ENCODE measurements at regions not wholly inside any gene's neighbourhood (a gene's known extent, or its start where the extent isn't known, plus 50 kb on each side); places are given as distances from the start of the nearest gene placed in this dataset.

DNA sequence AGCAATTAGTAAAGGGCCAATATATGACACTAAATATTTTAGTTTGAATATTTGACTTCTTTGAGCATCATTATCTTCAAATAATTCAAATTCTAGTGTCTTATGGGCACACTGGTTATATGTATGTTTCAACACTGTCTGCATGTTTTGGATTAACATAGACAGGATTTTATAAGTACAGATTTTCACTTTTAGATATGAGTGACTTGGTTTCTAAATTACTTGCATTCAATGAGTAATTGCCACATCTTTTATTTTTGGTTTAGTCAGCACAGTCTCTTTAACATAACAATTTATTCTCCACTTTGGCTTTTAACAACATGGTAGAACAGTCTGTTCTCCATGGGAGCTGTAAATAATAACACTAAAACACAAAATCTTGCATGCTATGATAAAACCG is 674.8 kb downstream of the TBL1XR1 start:
- ChIA-PET POLR2A (no interaction called here), CTCF (no interaction called here)
- Mint-ChIP-seq H3K4me1 (no peaks in the 10 kb centered on the region), H3K9me3 (peaks cover 0 to 26% (median 5%) of the 10 kb centered on the region in 11 donors), H3K36me3 (no peaks in the 10 kb centered on the region), H3K27ac (no peak overlapping the region), H3K4me3 (no peak overlapping the region), H3K27me3 (peaks cover 0 to 3% (median 0%) of the 10 kb centered on the region in 5 donors)
- no peak overlapping the region for H3K27ac ChIP-seq (ENCODE audit: low read depth, low read length)
- ATAC-seq (no peak), DNase-seq (no peak)
- no peaks in the 10 kb centered on the region for H3K4me1 ChIP-seq (ENCODE audit: control insufficient read depth in 2 of 2, insufficient read depth in 2 of 2, low read length in 2 of 2)
- intact Hi-C loops (cut with micrococcal nuclease): no loop called here
- H3K4me3 ChIP-seq (ENCODE audit: low read length): no peak overlapping the region
- no peaks in the 10 kb centered on the region for H3K36me3 ChIP-seq (ENCODE audit: control insufficient read depth in 2 of 3, insufficient read depth in 3 of 3, low read length in 3 of 3)
- no peaks in the 10 kb centered on the region for H3K27me3 ChIP-seq (ENCODE audit: control insufficient read depth in 2 of 2, insufficient read depth in 2 of 2, low read length in 2 of 2)
- H3K9me3 ChIP-seq (ENCODE audit: control insufficient read depth in 2 of 3, low read length in 3 of 3): peaks cover 0 to 3% (median 0%) of the 10 kb centered on the region in 3 experiments

DNA sequence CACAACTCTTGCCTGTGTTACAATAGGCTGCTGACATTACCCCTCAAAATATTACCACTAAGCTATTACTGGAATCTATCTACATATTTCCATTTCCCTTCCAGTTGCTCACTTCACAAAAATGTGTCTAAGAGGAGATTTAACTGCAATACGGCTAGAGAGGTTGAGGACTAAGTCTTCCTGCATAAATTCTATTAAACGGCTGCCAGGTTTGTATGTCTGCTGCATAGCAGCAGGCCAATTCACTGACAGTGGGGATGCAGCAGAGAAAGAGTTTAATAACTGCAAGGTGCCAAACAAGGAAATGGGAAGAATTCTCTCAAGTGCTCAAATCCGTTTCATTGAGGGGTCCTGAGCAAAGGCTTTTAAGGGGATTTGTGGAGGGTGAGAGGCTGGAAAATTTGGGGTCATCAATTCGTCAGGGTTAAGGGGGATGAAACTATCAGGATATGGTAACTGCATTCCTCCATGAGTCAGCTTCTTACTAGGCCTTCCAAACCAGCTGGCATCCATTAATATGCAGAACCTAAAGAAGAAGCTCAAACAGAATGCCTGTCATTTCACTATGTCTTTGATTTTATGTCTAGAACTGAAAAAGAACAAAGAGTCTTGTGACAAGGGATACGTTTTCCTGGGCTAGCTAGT is 675.6 kb downstream of the TBL1XR1 start:
- ChIA-PET POLR2A (no interaction called here), CTCF (no interaction called here)
- no peaks in the 10 kb centered on the region for H3K36me3 Mint-ChIP-seq
- ATAC-seq (no peak), DNase-seq (no peak)
- peaks cover 0 to 30% (median 9%) of the 10 kb centered on the region in 11 donors for H3K9me3 Mint-ChIP-seq
- no peak overlapping the region for H3K4me3 Mint-ChIP-seq
- no peak overlapping the region for H3K27ac ChIP-seq (ENCODE audit: low read depth, low read length)
- no peaks in the 10 kb centered on the region for H3K4me1 Mint-ChIP-seq
- H3K27ac Mint-ChIP-seq: no peak overlapping the region
- H3K36me3 ChIP-seq (ENCODE audit: control insufficient read depth in 2 of 3, insufficient read depth in 3 of 3, low read length in 3 of 3): no peaks in the 10 kb centered on the region
- intact Hi-C loops (cut with micrococcal nuclease): no loop called here
- no peaks in the 10 kb centered on the region for H3K27me3 ChIP-seq (ENCODE audit: control insufficient read depth in 2 of 2, insufficient read depth in 2 of 2, low read length in 2 of 2)
- H3K27me3 Mint-ChIP-seq: peaks cover 0 to 3% (median 0%) of the 10 kb centered on the region in 5 donors
- H3K9me3 ChIP-seq (ENCODE audit: control insufficient read depth in 2 of 3, low read length in 3 of 3): peaks cover 0 to 3% (median 0%) of the 10 kb centered on the region in 3 experiments
- H3K4me3 ChIP-seq (ENCODE audit: low read length): no peak overlapping the region
- H3K4me1 ChIP-seq (ENCODE audit: control insufficient read depth in 2 of 2, insufficient read depth in 2 of 2, low read length in 2 of 2): no peaks in the 10 kb centered on the region

DNA sequence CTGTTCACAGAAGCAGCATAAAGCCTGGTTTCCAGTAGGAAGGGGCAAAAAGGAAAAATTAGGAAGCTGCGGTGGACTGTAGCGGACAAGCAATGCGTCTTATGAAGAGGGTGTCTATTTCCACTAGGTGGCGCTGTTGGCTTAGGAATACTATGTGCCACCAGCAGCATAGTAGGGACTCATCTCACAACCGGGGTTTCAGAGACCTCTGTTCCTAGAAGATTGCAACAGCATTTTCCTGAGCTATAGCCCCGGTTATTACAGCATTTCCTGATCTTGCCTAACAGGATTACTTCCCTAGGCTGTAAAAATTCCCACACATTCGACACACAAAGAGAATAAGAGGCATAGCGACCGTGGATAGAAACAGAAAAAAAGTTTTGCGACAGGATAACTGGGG is 683.0 kb downstream of the TBL1XR1 start:
- ATAC-seq: no peak
- H3K27ac Mint-ChIP-seq: no peak overlapping the region
- Histone ChIP-seq H3K27me3 (ENCODE audit: control insufficient read depth in 2 of 2, insufficient read depth in 2 of 2, low read length in 2 of 2) (no peaks in the 10 kb centered on the region), H3K4me3 (ENCODE audit: low read length) (no peak overlapping the region), H3K4me1 (ENCODE audit: control insufficient read depth in 2 of 2, insufficient read depth in 2 of 2, low read length in 2 of 2) (no peaks in the 10 kb centered on the region), H3K36me3 (ENCODE audit: control insufficient read depth in 2 of 3, insufficient read depth in 3 of 3, low read length in 3 of 3) (no peaks in the 10 kb centered on the region), H3K9me3 (ENCODE audit: control insufficient read depth in 2 of 3, low read length in 3 of 3) (peaks cover 5 to 48% (median 14%) of the 10 kb centered on the region in 3 experiments), H3K27ac (ENCODE audit: low read depth, low read length) (no peak overlapping the region)
- H3K27me3 Mint-ChIP-seq: no peaks in the 10 kb centered on the region
- intact Hi-C loops (cut with micrococcal nuclease): no loop called here
- H3K9me3 Mint-ChIP-seq: peaks cover 4 to 73% (median 39%) of the 10 kb centered on the region in 11 donors
- POLR2A ChIA-PET: no interaction called here
- no peak overlapping the region for H3K4me3 Mint-ChIP-seq
- DNase-seq: no peak
- H3K4me1 Mint-ChIP-seq: no peaks in the 10 kb centered on the region
- CTCF ChIA-PET: no interaction called here
- peaks cover 0 to 3% (median 0%) of the 10 kb centered on the region in 5 donors for H3K36me3 Mint-ChIP-seq

DNA sequence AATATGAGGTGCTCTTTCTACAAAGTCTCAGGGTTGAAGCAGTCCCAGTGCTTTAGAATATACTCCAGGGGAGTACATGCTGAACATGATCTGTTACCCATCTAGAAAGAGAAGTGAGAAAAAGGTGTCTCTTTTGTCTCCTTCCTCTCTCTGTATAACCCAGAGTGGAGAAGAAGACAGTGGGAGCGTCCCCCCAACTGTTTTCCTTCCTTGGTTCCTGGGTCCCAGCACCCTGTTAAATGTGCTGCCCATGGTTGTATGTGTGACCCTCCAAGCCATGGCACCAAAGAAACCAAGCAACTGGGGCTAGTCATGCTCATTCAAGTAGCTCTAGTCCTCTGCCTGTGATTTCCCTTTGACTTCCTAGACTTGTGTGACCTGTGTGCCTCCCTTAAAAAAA is 683.7 kb downstream of the TBL1XR1 start:
- Mint-ChIP-seq H3K36me3 (peaks cover 0 to 3% (median 2%) of the 10 kb centered on the region in 5 donors), H3K4me3 (no peak overlapping the region), H3K4me1 (no peaks in the 10 kb centered on the region), H3K9me3 (peaks cover 4 to 76% (median 39%) of the 10 kb centered on the region in 11 donors), H3K27ac (no peak overlapping the region), H3K27me3 (no peaks in the 10 kb centered on the region)
- peak in 4 of 9 donors; percentile 1 to 17 (median 6) for DNase-seq
- ChIA-PET POLR2A (no interaction called here), CTCF (no interaction called here)
- no peaks in the 10 kb centered on the region for H3K36me3 ChIP-seq (ENCODE audit: control insufficient read depth in 2 of 3, insufficient read depth in 3 of 3, low read length in 3 of 3)
- H3K9me3 ChIP-seq (ENCODE audit: control insufficient read depth in 2 of 3, low read length in 3 of 3): peaks cover 5 to 48% (median 14%) of the 10 kb centered on the region in 3 experiments
- no peak overlapping the region for H3K27ac ChIP-seq (ENCODE audit: low read depth, low read length)
- H3K4me1 ChIP-seq (ENCODE audit: control insufficient read depth in 2 of 2, insufficient read depth in 2 of 2, low read length in 2 of 2): no peaks in the 10 kb centered on the region
- no peak overlapping the region for H3K4me3 ChIP-seq (ENCODE audit: low read length)
- ATAC-seq: no peak
- intact Hi-C loops (cut with micrococcal nuclease): no loop called here
- H3K27me3 ChIP-seq (ENCODE audit: control insufficient read depth in 2 of 2, insufficient read depth in 2 of 2, low read length in 2 of 2): no peaks in the 10 kb centered on the region

DNA sequence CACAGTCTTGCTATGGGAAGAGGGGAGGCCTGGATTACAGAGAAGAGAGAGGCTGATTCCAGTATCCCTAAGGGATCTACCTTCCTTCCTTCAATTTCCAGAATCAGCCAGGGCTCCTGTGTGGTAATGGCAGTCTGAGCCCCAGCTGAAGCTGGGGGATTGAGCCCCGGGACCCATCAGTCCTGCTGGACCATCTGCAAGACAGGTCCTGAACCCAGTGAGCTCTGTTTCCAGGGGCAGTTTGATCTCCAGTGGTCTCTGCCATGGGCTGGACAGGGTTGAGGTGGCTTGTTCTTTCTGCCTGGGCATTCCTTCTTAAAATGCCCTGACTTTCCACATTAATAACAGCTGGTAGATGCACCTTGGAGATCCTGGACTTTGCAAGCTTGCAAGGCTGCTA is 685.2 kb downstream of the TBL1XR1 start:
- ChIA-PET CTCF (no interaction called here), POLR2A (no interaction called here)
- Mint-ChIP-seq H3K27ac (no peak overlapping the region), H3K36me3 (peaks cover 0 to 4% (median 3%) of the 10 kb centered on the region in 5 donors), H3K4me1 (no peaks in the 10 kb centered on the region), H3K9me3 (peaks cover 4 to 76% (median 27%) of the 10 kb centered on the region in 11 donors), H3K4me3 (no peak overlapping the region), H3K27me3 (no peaks in the 10 kb centered on the region)
- no peak overlapping the region for H3K27ac ChIP-seq (ENCODE audit: low read depth, low read length)
- no peak for ATAC-seq
- no peaks in the 10 kb centered on the region for H3K27me3 ChIP-seq (ENCODE audit: control insufficient read depth in 2 of 2, insufficient read depth in 2 of 2, low read length in 2 of 2)
- no peaks in the 10 kb centered on the region for H3K36me3 ChIP-seq (ENCODE audit: control insufficient read depth in 2 of 3, insufficient read depth in 3 of 3, low read length in 3 of 3)
- H3K4me1 ChIP-seq (ENCODE audit: control insufficient read depth in 2 of 2, insufficient read depth in 2 of 2, low read length in 2 of 2): no peaks in the 10 kb centered on the region
- no peak overlapping the region for H3K4me3 ChIP-seq (ENCODE audit: low read length)
- intact Hi-C loops (cut with micrococcal nuclease): no loop called here
- DNase-seq: no peak
- peaks cover 5 to 45% (median 14%) of the 10 kb centered on the region in 3 experiments for H3K9me3 ChIP-seq (ENCODE audit: control insufficient read depth in 2 of 3, low read length in 3 of 3)

DNA sequence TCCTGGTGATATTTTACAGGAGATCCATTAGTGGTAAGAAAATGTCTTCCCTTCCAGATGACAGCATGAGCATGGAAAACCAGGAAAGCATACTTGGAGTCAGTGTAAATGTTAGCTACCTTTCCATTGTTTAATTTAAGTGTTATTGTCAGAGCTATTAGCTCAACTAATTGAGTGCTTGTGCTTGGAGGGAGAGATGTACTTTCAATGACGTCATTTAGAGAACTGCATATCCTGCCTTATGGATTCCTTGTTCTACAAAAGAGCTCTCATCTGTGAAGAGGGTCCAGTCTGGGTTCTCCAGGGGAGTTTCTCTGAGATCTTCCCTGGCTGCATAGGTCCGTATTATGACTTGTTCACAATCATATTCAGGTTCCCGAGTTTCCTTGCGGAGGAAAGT is 687.2 kb downstream of the TBL1XR1 start:
- Mint-ChIP-seq H3K4me1 (no peaks in the 10 kb centered on the region), H3K36me3 (peaks cover 0 to 4% (median 0%) of the 10 kb centered on the region in 5 donors), H3K27me3 (no peaks in the 10 kb centered on the region), H3K9me3 (peaks cover 3 to 63% (median 23%) of the 10 kb centered on the region in 11 donors), H3K27ac (no peak overlapping the region), H3K4me3 (no peak overlapping the region)
- H3K4me1 ChIP-seq (ENCODE audit: control insufficient read depth in 2 of 2, insufficient read depth in 2 of 2, low read length in 2 of 2): no peaks in the 10 kb centered on the region
- no peaks in the 10 kb centered on the region for H3K27me3 ChIP-seq (ENCODE audit: control insufficient read depth in 2 of 2, insufficient read depth in 2 of 2, low read length in 2 of 2)
- ChIA-PET POLR2A (no interaction called here), CTCF (no interaction called here)
- ATAC-seq: no peak
- intact Hi-C loops (cut with micrococcal nuclease): no loop called here
- no peaks in the 10 kb centered on the region for H3K36me3 ChIP-seq (ENCODE audit: control insufficient read depth in 2 of 3, insufficient read depth in 3 of 3, low read length in 3 of 3)
- H3K4me3 ChIP-seq (ENCODE audit: low read length): no peak overlapping the region
- H3K27ac ChIP-seq (ENCODE audit: low read depth, low read length): no peak overlapping the region
- no peak for DNase-seq
- peaks cover 5 to 43% (median 14%) of the 10 kb centered on the region in 3 experiments for H3K9me3 ChIP-seq (ENCODE audit: control insufficient read depth in 2 of 3, low read length in 3 of 3)
